Midbrain (tissue), 1 donor: ENCODE measurements at regions not wholly inside any gene's neighbourhood (a gene's known extent, or its start where the extent isn't known, plus 50 kb on each side); places are given as distances from the start of the nearest gene placed in this dataset.
A peak's percentile ranks its signal among the peaks of the same experiment; 100 is the strongest.
"Not testable (repeated sequence)": the region's sequence is repeated elsewhere in the genome, so short reads cannot be mapped to it uniquely, and the experiment has no call there.

ENCODE experiments used
- DNase-seq: peaks from one replicate; lab custom pipeline; 2025; lab: John Stamatoyannopoulos, UW

GRCh38 chr10:9111976-9112375, 1057.5 kb downstream of the GATA3 start:
- DNase-seq, result no peak

GRCh38 chr10:9126728-9127127, 1072.2 kb downstream of the GATA3 start:
- DNase-seq, result no peak

GRCh38 chr10:9137368-9137767, 1082.9 kb downstream of the GATA3 start:
- no peak for DNase-seq

GRCh38 chr10:9138829-9139228, 1084.3 kb downstream of the GATA3 start:
- DNase-seq, result not testable (repeated sequence)

- DNase-seq, result no peak
Measured at GRCh38 chr10:9140373-9140772, 1085.9 kb downstream of the GATA3 start.

- no peak for DNase-seq
Measured at GRCh38 chr10:9147475-9147874, 1093.0 kb downstream of the GATA3 start.

- no peak for DNase-seq
Measured at GRCh38 chr10:9149134-9149533, 1094.6 kb downstream of the GATA3 start.

- DNase-seq, result not testable (repeated sequence)
Measured at GRCh38 chr10:9153057-9153456, 1098.6 kb downstream of the GATA3 start.

- DNase-seq, result no peak
Measured at GRCh38 chr10:9157656-9158055, 1103.2 kb downstream of the GATA3 start.

- no peak for DNase-seq
Measured at GRCh38 chr10:9158675-9159074, 1104.2 kb downstream of the GATA3 start.

GRCh38 chr10:9160275-9160674, 1105.8 kb downstream of the GATA3 start:
- DNase-seq, result no peak

- DNase-seq, result no peak
Measured at GRCh38 chr10:9163699-9164098, 1109.2 kb downstream of the GATA3 start.

GRCh38 chr10:9166770-9167169, 1112.3 kb downstream of the GATA3 start:
- no peak for DNase-seq

GRCh38 chr10:9172276-9172675, 1117.8 kb downstream of the GATA3 start:
- DNase-seq, result no peak

GRCh38 chr10:9175200-9175599, 1120.7 kb downstream of the GATA3 start:
- no peak for DNase-seq

- not testable (repeated sequence) for DNase-seq
Measured at GRCh38 chr10:9183197-9183880, 1128.9 kb downstream of the GATA3 start.

GRCh38 chr10:9188022-9188810, 1133.7 kb downstream of the GATA3 start:
- DNase-seq, result no peak

GRCh38 chr10:9189448-9189847, 1135.0 kb downstream of the GATA3 start:
- no peak for DNase-seq

GRCh38 chr10:9193120-9193519, 1138.6 kb downstream of the GATA3 start:
- DNase-seq, result no peak

- DNase-seq, result no peak
Measured at GRCh38 chr10:9195385-9195784, 1140.9 kb downstream of the GATA3 start.

- no peak for DNase-seq
Measured at GRCh38 chr10:9198611-9199010, 1144.1 kb downstream of the GATA3 start.

- no peak for DNase-seq
Measured at GRCh38 chr10:9205558-9205957, 1151.1 kb downstream of the GATA3 start.

- peak; percentile 74 for DNase-seq
Measured at GRCh38 chr10:9209105-9209798, 1154.8 kb downstream of the GATA3 start.
